Colonic mucosa (tissue), 4 donors: ENCODE measurements at regions not wholly inside any gene's neighbourhood (a gene's known extent, or its start where the extent isn't known, plus 50 kb on each side); places are given as distances from the start of the nearest gene placed in this dataset.

ENCODE experiments used
- DNase-seq: peaks from one replicate; pipeline ENCODE4 v3.0.0-alpha.2; 2020
- H3K27ac ChIP-seq: fragments of 200-600 bp; one replicate; pipeline ENCODE4 v1.8.0; 2021
- H3K27me3 ChIP-seq: fragments of 200-600 bp; one replicate; pipeline ENCODE4 v1.8.0; 2021
- H3K36me3 ChIP-seq: fragments of 200-600 bp; one replicate; pipeline ENCODE4 v1.8.0; 2021
- H3K4me1 ChIP-seq: fragments of 200-600 bp; one replicate; pipeline ENCODE4 v1.8.0; 2021; ENCODE audit warnings: mild to moderate bottlenecking
- H3K4me3 ChIP-seq: fragments of 200-600 bp; one replicate; pipeline ENCODE4 v1.8.0; 2021
- H3K9ac ChIP-seq, 2 donors: one replicate each; pipeline ENCODE4 v1.7.0; 2013; ENCODE audit warnings: control low read depth in 2 of 2, low read depth in 2 of 2, low read length in 2 of 2
- H3K9me3 ChIP-seq: fragments of 200-600 bp; one replicate; pipeline ENCODE4 v1.8.0; 2021
- CTCF ChIP-seq: fragments of 200-600 bp; IDR thresholded peaks from one replicate; pipeline ENCODE4 v1.8.0; 2022; ENCODE audit warnings: antibody characterized with exemption, mild to moderate bottlenecking
- intact Hi-C: fragments of 100-400 bp; cut with DNase I; formaldehyde crosslinking; loops from one replicate; pipeline ENCODE4 v1.14.1; 2022
- donor health status: healthy.
- donor health status: DM: no; HTN: no; CAD: no.
- donor health status: DM: no; HTN: no; CAD: no.

GRCh38 chr2:35297403-35297802 lies 1058.2 kb upstream of the CRIM1 start:
- no peak for TF ChIP-seq CTCF
- Histone ChIP-seq H3K4me3 (no peak overlapping the region), H3K9ac (no peak overlapping the region), H3K27me3 (no peaks in the 10 kb centered on the region), H3K36me3 (no peaks in the 10 kb centered on the region), H3K9me3 (no peaks in the 10 kb centered on the region), H3K27ac (no peak overlapping the region), H3K4me1 (no peaks in the 10 kb centered on the region)
- DNase-seq: no peak
- intact Hi-C loops: no loop called here

DNA sequence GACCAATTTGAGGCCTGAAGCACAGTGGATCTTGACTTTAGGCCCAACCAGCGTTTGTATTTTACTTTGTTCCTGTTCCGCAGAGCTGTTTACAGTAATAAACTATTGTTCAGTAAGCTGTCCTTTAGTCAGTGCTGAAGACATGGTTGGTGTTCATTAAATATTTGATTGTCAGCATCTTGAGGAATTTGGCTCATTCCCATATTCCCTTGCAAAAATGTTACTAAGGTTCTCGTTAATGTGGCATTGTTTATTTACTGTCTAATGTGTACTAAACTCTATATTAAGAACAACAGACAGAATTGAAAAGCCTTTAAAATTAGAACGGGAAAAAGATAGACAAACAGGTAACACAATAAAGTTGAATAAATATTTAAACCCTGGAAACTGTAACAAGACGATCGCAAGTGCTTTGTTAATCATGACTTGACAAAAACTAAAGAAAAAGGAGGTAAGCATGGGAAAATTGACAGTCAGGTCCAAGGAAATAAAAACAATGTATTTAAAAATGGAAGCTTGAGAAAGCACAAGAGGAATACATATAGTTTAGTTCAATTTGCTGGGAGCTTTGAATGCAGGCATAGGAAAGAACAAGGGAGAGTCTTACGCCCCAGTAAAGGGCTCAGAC lies 1060.8 kb upstream of the CRIM1 start:
- H3K27ac ChIP-seq: no peak overlapping the region
- H3K36me3 ChIP-seq: no peaks in the 10 kb centered on the region
- H3K4me3 ChIP-seq: no peak overlapping the region
- no peak overlapping the region for H3K9ac ChIP-seq
- TF ChIP-seq CTCF: no peak
- no peaks in the 10 kb centered on the region for H3K9me3 ChIP-seq
- no peak for DNase-seq
- intact Hi-C loops: no loop called here
- no peaks in the 10 kb centered on the region for H3K27me3 ChIP-seq
- H3K4me1 ChIP-seq: no peaks in the 10 kb centered on the region

DNA sequence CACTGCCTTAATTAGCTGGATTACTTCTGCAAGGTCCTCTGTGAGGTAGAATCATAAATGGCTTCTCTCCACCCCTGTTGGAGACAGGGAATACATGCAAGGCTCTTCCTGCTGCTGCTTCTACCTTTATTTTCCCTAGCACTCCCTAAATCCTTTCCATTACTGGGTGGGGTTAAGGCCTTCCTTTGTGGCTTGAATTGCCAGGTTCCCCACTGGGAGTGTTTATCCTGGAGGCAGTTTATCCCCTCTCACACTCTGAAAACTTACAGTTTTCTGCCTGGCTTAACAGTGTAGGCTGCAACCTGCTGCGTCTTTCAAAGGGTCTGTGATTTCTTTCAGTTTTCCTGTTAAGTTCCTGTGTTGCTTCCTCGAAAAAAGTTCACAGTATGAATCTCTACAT lies 1062.3 kb upstream of the CRIM1 start:
- Histone ChIP-seq H3K4me1 (no peaks in the 10 kb centered on the region), H3K4me3 (no peak overlapping the region), H3K27ac (no peak overlapping the region), H3K9me3 (no peaks in the 10 kb centered on the region), H3K9ac (no peak overlapping the region), H3K36me3 (no peaks in the 10 kb centered on the region), H3K27me3 (no peaks in the 10 kb centered on the region)
- no peak for DNase-seq
- intact Hi-C loops: no loop called here
- no peak for TF ChIP-seq CTCF

GRCh38 chr2:35292199-35292598 lies 1063.4 kb upstream of the CRIM1 start:
- Histone ChIP-seq H3K4me3 (no peak overlapping the region), H3K9me3 (no peaks in the 10 kb centered on the region), H3K27me3 (no peaks in the 10 kb centered on the region), H3K4me1 (no peaks in the 10 kb centered on the region), H3K27ac (no peak overlapping the region), H3K36me3 (no peaks in the 10 kb centered on the region), H3K9ac (no peak overlapping the region)
- intact Hi-C loops: no loop called here
- no peak for TF ChIP-seq CTCF
- no peak for DNase-seq

GRCh38 chr2:35281702-35282101 lies 1073.9 kb upstream of the CRIM1 start:
- no peak for TF ChIP-seq CTCF
- Histone ChIP-seq H3K4me1 (no peaks in the 10 kb centered on the region), H3K9me3 (no peaks in the 10 kb centered on the region), H3K27ac (no peak overlapping the region), H3K4me3 (no peak overlapping the region), H3K36me3 (no peaks in the 10 kb centered on the region), H3K27me3 (no peaks in the 10 kb centered on the region), H3K9ac (no peak overlapping the region)
- no peak for DNase-seq
- intact Hi-C loops: no loop called here
